Gastrocnemius medialis (tissue), 4 donors: ENCODE measurements at regions not wholly inside any gene's neighbourhood (a gene's known extent, or its start where the extent isn't known, plus 50 kb on each side); places are given as distances from the start of the nearest gene placed in this dataset.

Experiments used
- CTCF ChIP-seq, 5 experiments: fragments of 450-650 bp in 3 of 5; fragments of 200-600 bp in 2 of 5; sonication (generic) in 2 of 5; IDR thresholded peaks in 4 of 5; conservative IDR thresholded peaks in 1 of 5; 1 replicate in 4 of 5; 2 replicates in 1 of 5; pipeline ENCODE4 v1.5.1; 2016 to 2019; ENCODE audit warnings: antibody characterized with exemption in 5 of 5, mild to moderate bottlenecking in 3 of 5, moderate library complexity in 3 of 5
- POLR2A ChIP-seq, 2 donors: fragments of 450-650 bp; IDR thresholded peaks; one replicate each; pipeline ENCODE4 v1.6.1; 2017; ENCODE audit warnings: antibody characterized with exemption in 2 of 2, mild to moderate bottlenecking in 2 of 2, moderate library complexity in 2 of 2

- TF ChIP-seq CTCF (IDR thresholded peaks at IDR 0.05 in 4 of 5, conservative IDR thresholded peaks at IDR 0.05 in 1 of 5) (no peak), POLR2A (IDR thresholded peaks at IDR 0.05) (no peak)
Measured at GRCh38 chr14:83171761-83172160, 1638.1 kb upstream of the SEL1L start.
